GM12878 (cell line): ENCODE measurements at regions not wholly inside any gene's neighbourhood (a gene's known extent, or its start where the extent isn't known, plus 50 kb on each side); places are given as distances from the start of the nearest gene placed in this dataset. TPM values are rescaled to one million over a fixed set of nuclear protein-coding genes. Genes with fewer than 3 reads are reported as not detected.

Experiments
- small RNA-seq: library from RNA; depleted of rRNA; stranded (forward); fragments of <200 nt; gene quantifications from one replicate; pipeline ENCODE3, GENCODE V24; 2014

Small RNA genes in the stretch of these regions (small RNA-seq; reads per million reads assigned to genes)
- gene AC010881.1, result not detected
- gene AC018880.2, result not detected
